OCI-LY7 (cell line): ENCODE measurements at regions not wholly inside any gene's neighbourhood (a gene's known extent, or its start where the extent isn't known, plus 50 kb on each side); places are given as distances from the start of the nearest gene placed in this dataset.

Experiments used
- BruUV-seq: library from RNA; stranded (reverse); fragments of 400-500 nt; replicated peaks from 2 replicates; lab custom pipeline; 2021; lab: Mats Ljungman, UMichigan
- CTCF ChIA-PET: fragments of 300-600 bp; sonication (Branson Sonifier 250); formaldehyde crosslinking; loops from one replicate; lab custom pipeline; 2022; ENCODE audit warnings: antibody characterized with exemption; ENCODE audit not compliant: unreplicated experiment; lab: Charles Lee
- POLR2A ChIA-PET: fragments of 300-600 bp; sonication (Branson Sonifier 250); formaldehyde crosslinking; loops from one replicate; lab custom pipeline; 2022; ENCODE audit warnings: antibody characterized with exemption; lab: Charles Lee
- DNase-seq: peaks from one replicate; pipeline ENCODE4 v3.0.0-alpha.2; 2015; ENCODE audit warnings: low spot score
- H2AFZ ChIP-seq: fragments of 200-600 bp; sonication (generic), shearing (Covaris generic); 2 replicates; pipeline ENCODE4 v1.6.1; 2014; ENCODE audit warnings: mild to moderate bottlenecking, antibody characterized with exemption, low read length, moderate library complexity
- H3K27ac ChIP-seq: fragments of 200-600 bp; sonication (generic); 2 replicates; pipeline ENCODE4 v1.5.1; 2014; ENCODE audit warnings: mixed run types, low read depth, mild to moderate bottlenecking, moderate library complexity, low read length, inconsistent platforms; ENCODE audit not compliant: poor library complexity, severe bottlenecking
- H3K36me3 ChIP-seq: fragments of 200-600 bp; sonication (generic); 2 replicates; pipeline ENCODE4 v1.6.1; 2014; ENCODE audit warnings: mild to moderate bottlenecking, antibody characterized with exemption, low read length, moderate library complexity, mixed read lengths; ENCODE audit not compliant: insufficient read depth
- H3K4me1 ChIP-seq: fragments of 200-600 bp; sonication (generic); 2 replicates; pipeline ENCODE4 v1.5.1; 2014; ENCODE audit warnings: mild to moderate bottlenecking, low read length; ENCODE audit not compliant: insufficient read depth, poor library complexity, severe bottlenecking
- H3K4me2 ChIP-seq: fragments of 200-600 bp; sonication (generic); 2 replicates; pipeline ENCODE4 v1.6.1; 2014; ENCODE audit warnings: mild to moderate bottlenecking, low read length
- H3K4me3 ChIP-seq: fragments of 200-600 bp; sonication (generic); 2 replicates; pipeline ENCODE4 v1.5.1; 2014; ENCODE audit warnings: mild to moderate bottlenecking, low read depth, low read length; ENCODE audit not compliant: poor library complexity, severe bottlenecking
- H3K79me2 ChIP-seq: fragments of 200-600 bp; sonication (generic); 2 replicates; pipeline ENCODE4 v1.6.1; 2016; ENCODE audit warnings: low read depth, mild to moderate bottlenecking, low read length, moderate library complexity, mixed read lengths; ENCODE audit not compliant: insufficient read depth
- H3K9me2 ChIP-seq: fragments of 200-600 bp; sonication (generic); 2 replicates; pipeline ENCODE4 v1.6.1; 2016; ENCODE audit warnings: mild to moderate bottlenecking, low read length, mixed read lengths; ENCODE audit not compliant: insufficient read depth
- H3K9me3 ChIP-seq: fragments of 200-600 bp; sonication (generic); 2 replicates; pipeline ENCODE4 v1.6.1; 2014; ENCODE audit warnings: mild to moderate bottlenecking, mixed run types, low read length, mixed read lengths
- H4K20me1 ChIP-seq: fragments of 200-600 bp; sonication (generic); 2 replicates; pipeline ENCODE4 v1.6.1; 2014; ENCODE audit warnings: mild to moderate bottlenecking, antibody characterized with exemption, low read length, moderate library complexity, mixed read lengths; ENCODE audit not compliant: insufficient read depth
- CTCF ChIP-seq: fragments of 200-600 bp; sonication (generic); conservative IDR thresholded peaks from 2 replicates; pipeline ENCODE4 v1.5.1; 2014; ENCODE audit warnings: mild to moderate bottlenecking, antibody characterized with exemption, low read length, moderate library complexity, mixed read lengths
- EZH2phosphoT487 ChIP-seq: fragments of 200-600 bp; sonication (generic); IDR thresholded peaks from 2 replicates; pipeline ENCODE4 v1.6.1; 2018; ENCODE audit warnings: low read depth, borderline replicate concordance, mild to moderate bottlenecking, mixed run types, antibody characterized with exemption, low read length, moderate library complexity, mixed read lengths
- intact Hi-C: fragments of 100-400 bp; cut with micrococcal nuclease; formaldehyde crosslinking; loops from one replicate; pipeline ENCODE4 v1.10.0; 2022; ENCODE audit not compliant: unreplicated experiment

DNA sequence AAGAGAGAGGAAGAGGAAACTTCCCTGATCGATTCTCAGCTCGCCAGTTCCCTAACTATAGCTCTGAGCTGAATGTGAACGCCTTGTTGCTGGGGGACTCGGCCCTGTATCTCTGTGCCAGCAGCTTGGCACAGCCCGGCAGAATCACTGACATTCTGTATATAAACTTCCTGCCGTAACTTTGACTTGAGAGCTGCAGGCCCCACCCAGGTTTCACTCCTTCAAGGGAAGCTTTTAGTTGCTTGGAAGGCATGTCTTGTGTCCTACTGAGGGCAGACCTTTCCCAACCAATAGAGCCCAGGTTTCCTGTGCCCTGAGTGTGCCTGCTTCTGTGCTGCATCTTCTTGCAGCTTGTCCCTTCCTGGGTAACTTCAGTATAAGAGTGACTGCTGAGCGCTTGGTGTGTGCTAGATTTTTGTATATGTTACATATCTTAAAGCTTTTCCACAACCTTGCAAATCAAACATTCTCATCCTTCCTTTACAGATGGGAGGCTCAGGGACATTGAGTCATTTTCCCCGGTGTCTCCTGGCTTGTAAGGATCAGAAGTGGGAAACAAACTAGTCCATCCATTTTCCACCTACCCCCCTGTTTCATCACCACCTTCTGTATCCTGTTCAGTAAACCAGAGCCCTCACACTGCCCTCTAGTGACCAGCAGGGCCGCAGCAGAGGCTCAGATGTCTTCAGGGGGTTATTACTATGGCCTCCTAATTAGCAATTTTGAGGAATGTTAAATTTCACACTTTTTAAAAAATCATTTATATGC lies 225.2 kb upstream of the PRSS58 start:
- Histone ChIP-seq H3K79me2 (no peaks in the 10 kb centered on the region), H3K9me3 (no peaks in the 10 kb centered on the region), H4K20me1 (no peaks in the 10 kb centered on the region), H2AFZ (peak overlapping the region; percentile 89), H3K4me3 (no peak overlapping the region), H3K4me1 (peaks cover 17% of the 10 kb centered on the region), H3K9me2 (no peaks in the 10 kb centered on the region), H3K4me2 (no peak overlapping the region), H3K36me3 (no peaks in the 10 kb centered on the region), H3K27ac (no peak overlapping the region)
- no TSS peak for BruUV-seq
- CTCF ChIA-PET: interaction anchor here (0.6 to 1.2 kb wide), 3 partner anchors 20 to 28 kb away, joined by 3 read pairs; no protein-coding TSS in a partner anchor
- intact Hi-C loops: no loop called here
- peak; percentile 65 for DNase-seq
- POLR2A ChIA-PET: interaction anchor here (0.6 to 1.7 kb wide), 4 partner anchors 10 to 76 kb away, joined by 3 to 5 read pairs (median 4); no protein-coding TSS in a partner anchor
- TF ChIP-seq CTCF: peak; percentile 94
- TF ChIP-seq EZH2phosphoT487: no peak

DNA sequence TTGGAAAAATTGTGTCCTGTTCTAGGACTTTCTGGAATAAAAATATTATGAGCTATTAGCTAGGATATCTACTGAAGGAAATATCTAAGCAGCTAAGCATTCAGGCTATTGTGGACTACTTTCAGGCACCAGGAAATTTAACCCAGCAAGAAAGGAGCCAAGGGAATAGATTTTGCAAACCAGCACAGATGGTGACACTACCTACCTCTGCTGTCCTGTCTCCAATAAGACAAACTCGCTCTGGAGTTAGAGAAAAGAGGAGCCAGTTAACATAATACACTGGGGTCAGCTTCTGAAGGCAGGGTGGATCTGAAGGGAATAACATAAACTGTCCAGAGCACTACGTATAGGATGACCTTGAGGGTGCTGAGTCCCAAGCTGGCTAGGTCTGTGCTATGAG lies 223.7 kb upstream of the PRSS58 start:
- H2AFZ ChIP-seq: no peak overlapping the region
- H3K27ac ChIP-seq: no peak overlapping the region
- H3K9me2 ChIP-seq: no peaks in the 10 kb centered on the region
- no peaks in the 10 kb centered on the region for H3K36me3 ChIP-seq
- TF ChIP-seq EZH2phosphoT487 (no peak), CTCF (peak; percentile 38; the same call in 1 of the 2 replicates)
- H4K20me1 ChIP-seq: no peaks in the 10 kb centered on the region
- H3K4me2 ChIP-seq: no peak overlapping the region
- POLR2A ChIA-PET: interaction anchor here (0.5 to 0.7 kb wide), 2 partner anchors 107 to 130 kb away, joined by 3 to 4 read pairs; no protein-coding TSS in a partner anchor
- intact Hi-C loops: no loop called here
- H3K4me3 ChIP-seq: no peak overlapping the region
- no peaks in the 10 kb centered on the region for H3K9me3 ChIP-seq
- CTCF ChIA-PET: interaction anchor here (0.8 kb wide), 1 partner anchor 34 kb away, joined by 3 read pairs; no protein-coding TSS in a partner anchor
- BruUV-seq: no TSS peak
- H3K79me2 ChIP-seq: no peaks in the 10 kb centered on the region
- DNase-seq: no peak
- H3K4me1 ChIP-seq: peaks cover 6% of the 10 kb centered on the region
